ENCODE measurements at regions not wholly inside any gene's neighbourhood (a gene's known extent, or its start where the extent isn't known, plus 50 kb on each side); places are given as distances from the start of the nearest gene placed in this dataset.

GRCh38 chr2:104023306-104023705 is 830.6 kb upstream of the POU3F3 start:
- no peak for DNase-seq
- no peaks in the 10 kb centered on the region for H3K36me3 Mint-ChIP-seq
- H3K27me3 Mint-ChIP-seq = no peaks in the 10 kb centered on the region
- H3K9me3 Mint-ChIP-seq = no peaks in the 10 kb centered on the region
- H3K4me1 Mint-ChIP-seq = no peaks in the 10 kb centered on the region
- H3K27ac Mint-ChIP-seq = no peak overlapping the region
- CTCF ChIA-PET = no interaction called here
- H3K4me3 Mint-ChIP-seq = no peak overlapping the region

GRCh38 chr2:104023765-104024164 is 830.1 kb upstream of the POU3F3 start:
- Mint-ChIP-seq H3K4me3 (no peak overlapping the region), H3K27ac (no peak overlapping the region), H3K9me3 (no peaks in the 10 kb centered on the region), H3K27me3 (no peaks in the 10 kb centered on the region), H3K36me3 (no peaks in the 10 kb centered on the region), H3K4me1 (no peaks in the 10 kb centered on the region)
- DNase-seq = no peak
- CTCF ChIA-PET = no interaction called here

DNA sequence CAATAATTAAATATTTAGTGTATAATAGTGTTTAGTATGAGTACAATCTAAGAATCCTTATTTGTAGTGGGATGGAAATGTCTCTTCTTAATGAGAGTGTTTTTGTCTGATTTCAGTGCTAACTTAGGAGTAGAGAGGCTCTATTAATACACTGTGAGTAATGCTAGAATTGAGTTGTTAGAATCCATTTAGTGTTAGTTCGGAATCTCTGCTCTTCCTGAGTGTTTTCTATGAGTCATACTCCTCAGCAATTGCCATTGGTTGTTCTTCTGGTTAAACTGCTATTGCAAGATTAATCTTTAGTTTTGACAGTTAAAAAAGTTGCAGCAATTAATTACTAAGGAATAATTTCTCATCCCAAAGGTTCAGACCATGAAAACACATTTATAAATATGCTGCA is 828.6 kb upstream of the POU3F3 start:
- Mint-ChIP-seq H3K9me3 (no peaks in the 10 kb centered on the region), H3K4me3 (no peak overlapping the region), H3K27me3 (no peaks in the 10 kb centered on the region), H3K36me3 (no peaks in the 10 kb centered on the region), H3K27ac (no peak overlapping the region), H3K4me1 (no peaks in the 10 kb centered on the region)
- CTCF ChIA-PET = no interaction called here
- DNase-seq = no peak

GRCh38 chr2:104026725-104027124 is 827.2 kb upstream of the POU3F3 start:
- H3K36me3 Mint-ChIP-seq = no peaks in the 10 kb centered on the region
- DNase-seq = no peak
- H3K27ac Mint-ChIP-seq = no peak overlapping the region
- CTCF ChIA-PET = no interaction called here
- no peaks in the 10 kb centered on the region for H3K9me3 Mint-ChIP-seq
- H3K27me3 Mint-ChIP-seq = no peaks in the 10 kb centered on the region
- H3K4me1 Mint-ChIP-seq = no peaks in the 10 kb centered on the region
- H3K4me3 Mint-ChIP-seq = no peak overlapping the region

DNA sequence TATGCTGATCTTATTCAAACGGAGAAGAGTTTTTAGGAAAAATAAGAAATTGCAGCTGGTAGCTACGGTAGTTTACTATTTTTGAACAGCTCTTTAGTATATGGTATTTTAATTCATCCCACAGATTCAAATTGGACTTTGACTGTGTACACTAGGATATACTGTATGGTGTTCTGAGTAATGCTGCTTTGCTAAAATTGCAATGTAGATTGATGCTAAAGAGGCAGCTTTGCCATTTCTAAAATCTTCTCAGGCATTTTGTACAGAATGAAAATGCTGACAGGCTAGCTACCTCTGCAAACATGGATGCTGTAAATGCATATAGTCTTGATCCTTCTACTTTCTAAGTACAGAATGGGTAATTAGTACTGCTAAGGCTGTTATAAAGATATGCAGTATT is 826.6 kb upstream of the POU3F3 start:
- no peak for DNase-seq
- no peak overlapping the region for H3K4me3 Mint-ChIP-seq
- CTCF ChIA-PET = no interaction called here
- H3K9me3 Mint-ChIP-seq = no peaks in the 10 kb centered on the region
- no peaks in the 10 kb centered on the region for H3K36me3 Mint-ChIP-seq
- H3K4me1 Mint-ChIP-seq = no peaks in the 10 kb centered on the region
- H3K27me3 Mint-ChIP-seq = no peaks in the 10 kb centered on the region
- no peak overlapping the region for H3K27ac Mint-ChIP-seq

DNA sequence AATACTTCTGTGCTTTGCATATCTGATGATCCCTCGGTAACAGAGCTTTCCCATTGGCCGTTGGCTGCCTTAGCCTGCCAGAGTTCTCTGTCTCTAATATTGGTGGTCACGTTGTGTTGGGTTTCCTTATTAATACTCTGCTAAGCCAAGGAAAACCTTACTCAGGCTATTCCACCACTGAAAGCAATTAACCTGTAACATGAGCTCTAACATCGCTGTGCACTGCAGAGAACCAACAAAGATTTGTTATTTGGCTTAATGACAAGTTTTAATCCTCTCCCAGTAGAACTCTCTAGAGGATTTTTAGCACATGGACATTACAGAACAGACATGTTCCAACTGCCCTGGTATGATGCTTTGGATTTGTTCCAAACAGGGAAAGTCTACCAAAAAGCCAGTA is 825.9 kb upstream of the POU3F3 start:
- Mint-ChIP-seq H3K4me1 (no peaks in the 10 kb centered on the region), H3K9me3 (no peaks in the 10 kb centered on the region), H3K4me3 (no peak overlapping the region), H3K27ac (no peak overlapping the region), H3K36me3 (no peaks in the 10 kb centered on the region), H3K27me3 (no peaks in the 10 kb centered on the region)
- no peak for DNase-seq
- CTCF ChIA-PET = no interaction called here

- Mint-ChIP-seq H3K36me3 (no peaks in the 10 kb centered on the region), H3K27ac (no peak overlapping the region), H3K27me3 (no peaks in the 10 kb centered on the region), H3K4me3 (no peak overlapping the region), H3K9me3 (no peaks in the 10 kb centered on the region), H3K4me1 (no peaks in the 10 kb centered on the region)
- DNase-seq = no peak
- CTCF ChIA-PET = no interaction called here
These were observed 820.5 kb upstream of the POU3F3 start for GRCh38 chr2:104033399-104033798.

DNA sequence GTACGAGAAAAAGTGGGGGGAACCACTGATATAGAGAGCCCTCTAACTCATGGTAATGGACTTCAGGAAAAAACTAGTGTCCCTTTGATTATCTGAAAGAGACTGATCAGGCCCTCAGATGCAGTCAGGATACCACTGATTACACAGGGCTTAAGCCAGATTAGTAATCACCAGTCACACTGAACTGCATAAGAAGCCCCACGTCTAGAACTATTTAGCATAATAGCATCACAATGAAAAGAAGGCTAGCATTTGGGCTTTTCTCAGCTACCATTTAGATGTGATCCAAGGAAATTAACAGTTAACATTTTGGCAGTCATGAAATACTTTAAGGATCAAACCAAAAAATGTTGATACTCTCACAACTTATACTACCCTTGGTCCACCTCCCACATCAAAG is 813.1 kb upstream of the POU3F3 start:
- no peaks in the 10 kb centered on the region for H3K27me3 Mint-ChIP-seq
- no peak for DNase-seq
- CTCF ChIA-PET = no interaction called here
- no peak overlapping the region for H3K4me3 Mint-ChIP-seq
- no peaks in the 10 kb centered on the region for H3K9me3 Mint-ChIP-seq
- H3K27ac Mint-ChIP-seq = no peak overlapping the region
- H3K4me1 Mint-ChIP-seq = no peaks in the 10 kb centered on the region
- no peaks in the 10 kb centered on the region for H3K36me3 Mint-ChIP-seq

DNA sequence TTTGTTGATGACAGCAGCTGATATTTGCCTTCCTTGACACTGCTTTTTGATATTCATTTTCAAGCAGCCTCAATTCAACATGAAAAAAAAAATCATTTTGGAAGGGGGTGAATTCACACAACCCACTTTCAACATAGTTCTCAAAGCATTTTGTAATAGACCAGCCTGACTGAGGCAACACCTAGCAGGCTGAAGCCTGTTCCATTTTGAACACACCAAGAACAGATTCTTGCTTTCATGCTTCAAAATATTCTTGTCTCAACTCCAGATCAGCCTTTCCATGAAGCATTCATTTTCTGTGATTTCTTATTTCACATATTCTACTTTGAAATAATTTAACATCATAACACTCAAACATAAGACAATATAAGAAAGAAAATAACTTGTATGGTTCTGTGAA is 812.6 kb upstream of the POU3F3 start:
- no peak for DNase-seq
- Mint-ChIP-seq H3K27ac (no peak overlapping the region), H3K4me3 (no peak overlapping the region), H3K36me3 (no peaks in the 10 kb centered on the region), H3K9me3 (no peaks in the 10 kb centered on the region), H3K27me3 (no peaks in the 10 kb centered on the region), H3K4me1 (no peaks in the 10 kb centered on the region)
- CTCF ChIA-PET = no interaction called here

- Mint-ChIP-seq H3K4me1 (no peaks in the 10 kb centered on the region), H3K9me3 (peaks cover 2% of the 10 kb centered on the region), H3K27ac (no peak overlapping the region), H3K4me3 (no peak overlapping the region), H3K36me3 (no peaks in the 10 kb centered on the region), H3K27me3 (no peaks in the 10 kb centered on the region)
- CTCF ChIA-PET = no interaction called here
- DNase-seq = no peak
These were observed 810.1 kb upstream of the POU3F3 start for GRCh38 chr2:104043864-104044263.

- Mint-ChIP-seq H3K36me3 (no peaks in the 10 kb centered on the region), H3K4me1 (no peaks in the 10 kb centered on the region), H3K27ac (no peak overlapping the region), H3K27me3 (no peaks in the 10 kb centered on the region), H3K9me3 (peaks cover 4% of the 10 kb centered on the region), H3K4me3 (no peak overlapping the region)
- DNase-seq = no peak
- CTCF ChIA-PET = no interaction called here
These were observed 808.8 kb upstream of the POU3F3 start for GRCh38 chr2:104045071-104045470.

DNA sequence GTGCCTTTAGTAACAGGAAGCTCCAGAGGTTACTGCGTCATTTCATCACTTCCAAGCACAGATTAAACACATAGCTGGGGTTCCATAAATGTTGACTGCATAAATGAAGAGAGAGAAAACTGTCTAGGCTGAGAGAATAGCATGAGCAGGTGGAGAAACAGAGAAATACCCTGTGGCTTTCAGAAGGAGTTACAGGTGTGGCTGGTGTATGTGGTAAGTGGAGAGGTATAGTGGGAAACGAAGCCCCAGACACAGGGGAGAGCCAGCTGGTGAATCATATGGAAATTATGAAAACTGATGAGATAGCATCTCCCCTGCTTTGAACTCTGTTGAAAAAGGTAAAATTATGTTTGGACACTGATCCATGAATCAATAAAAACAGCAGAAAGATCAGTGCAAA is 807.4 kb upstream of the POU3F3 start:
- no peaks in the 10 kb centered on the region for H3K27me3 Mint-ChIP-seq
- no peaks in the 10 kb centered on the region for H3K4me1 Mint-ChIP-seq
- CTCF ChIA-PET = no interaction called here
- no peak overlapping the region for H3K27ac Mint-ChIP-seq
- peaks cover 4% of the 10 kb centered on the region for H3K9me3 Mint-ChIP-seq
- H3K4me3 Mint-ChIP-seq = no peak overlapping the region
- no peak for DNase-seq
- no peaks in the 10 kb centered on the region for H3K36me3 Mint-ChIP-seq

GRCh38 chr2:104047516-104047915 is 806.4 kb upstream of the POU3F3 start:
- Mint-ChIP-seq H3K36me3 (no peaks in the 10 kb centered on the region), H3K4me1 (no peaks in the 10 kb centered on the region), H3K9me3 (peaks cover 4% of the 10 kb centered on the region), H3K27me3 (no peaks in the 10 kb centered on the region), H3K4me3 (no peak overlapping the region), H3K27ac (no peak overlapping the region)
- CTCF ChIA-PET = no interaction called here
- no peak for DNase-seq

DNA sequence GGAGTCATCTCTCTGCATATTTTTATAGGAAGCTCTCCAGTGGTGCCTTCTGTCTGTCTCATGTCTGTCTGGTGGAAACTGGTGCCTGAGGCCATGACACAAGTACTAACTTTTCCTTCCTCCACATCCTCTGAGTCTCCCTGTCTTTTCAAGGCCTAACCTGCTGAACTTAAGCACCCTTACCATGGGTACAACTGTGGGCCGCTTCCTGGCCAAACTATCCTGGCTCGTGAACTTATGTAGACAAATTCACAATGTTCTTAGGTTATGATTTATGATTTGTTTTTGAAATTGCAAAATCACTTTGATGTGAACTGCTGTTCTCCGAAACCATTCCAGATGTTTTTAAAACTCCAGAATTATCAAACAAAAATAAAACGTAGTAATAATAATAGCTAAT is 804.5 kb upstream of the POU3F3 start:
- Mint-ChIP-seq H3K27ac (no peak overlapping the region), H3K27me3 (no peaks in the 10 kb centered on the region), H3K4me3 (no peak overlapping the region), H3K4me1 (no peaks in the 10 kb centered on the region), H3K36me3 (no peaks in the 10 kb centered on the region), H3K9me3 (peaks cover 6% of the 10 kb centered on the region)
- no peak for DNase-seq
- CTCF ChIA-PET = no interaction called here

DNA sequence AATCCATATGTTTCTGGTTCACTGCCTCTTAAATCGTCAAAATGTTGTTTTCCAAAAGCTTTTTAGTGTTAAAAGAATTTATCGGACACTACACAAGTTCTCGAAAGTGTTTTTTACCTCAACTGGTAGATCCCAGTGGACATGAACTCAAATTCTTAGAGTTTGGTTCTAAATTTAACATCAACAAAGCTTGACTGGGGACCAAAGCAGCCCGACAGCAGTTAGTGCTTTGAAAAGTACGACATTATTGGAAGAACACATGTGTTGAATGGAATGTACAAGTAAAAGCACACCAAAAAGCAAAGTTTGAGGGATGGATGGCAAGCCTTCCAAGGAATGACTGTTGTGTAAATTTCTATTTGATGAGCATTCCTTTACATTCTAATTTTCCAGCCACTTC is 803.9 kb upstream of the POU3F3 start:
- Mint-ChIP-seq H3K36me3 (no peaks in the 10 kb centered on the region), H3K27me3 (no peaks in the 10 kb centered on the region), H3K4me3 (no peak overlapping the region), H3K4me1 (no peaks in the 10 kb centered on the region), H3K27ac (no peak overlapping the region), H3K9me3 (peaks cover 6% of the 10 kb centered on the region)
- CTCF ChIA-PET = no interaction called here
- DNase-seq = no peak

GRCh38 chr2:104050656-104051242 is 803.2 kb upstream of the POU3F3 start:
- CTCF ChIA-PET = no interaction called here
- H3K4me3 Mint-ChIP-seq = no peak overlapping the region
- H3K27ac Mint-ChIP-seq = no peak overlapping the region
- peaks cover 6% of the 10 kb centered on the region for H3K9me3 Mint-ChIP-seq
- no peaks in the 10 kb centered on the region for H3K4me1 Mint-ChIP-seq
- no peaks in the 10 kb centered on the region for H3K36me3 Mint-ChIP-seq
- DNase-seq = no peak
- no peaks in the 10 kb centered on the region for H3K27me3 Mint-ChIP-seq
